ENCODE measurements at regions not wholly inside any gene's neighbourhood (a gene's known extent, or its start where the extent isn't known, plus 50 kb on each side); places are given as distances from the start of the nearest gene placed in this dataset.
A peak's percentile ranks its signal among the peaks of the same experiment; 100 is the strongest.

GRCh38 chr4:188297873-188298272, 158.6 kb downstream of the TRIML1 start:
- H3K23ac ChIP-seq (ENCODE audit: low read depth, low read length) = peak overlapping the region; percentile 52; the same call in 1 of the 2 replicates
- H4K8ac ChIP-seq (ENCODE audit: low read depth in 2 of 2, low read length in 2 of 2) = peak overlapping the region in 1 of 2 experiments; percentile 24; a peak in 1 of 4 replicates
- H4K91ac ChIP-seq (ENCODE audit: insufficient read depth, low read depth, low read length) = no peak overlapping the region
- H3K27ac ChIP-seq (ENCODE audit: insufficient read depth, low read length) = no peak overlapping the region
- ATAC-seq (ENCODE audit: low read depth) (peak; percentile 82), DNase-seq (peak; percentile 85)
- CTCF ChIA-PET = no interaction called here
- no CpG with 5 or more reads among the region's 6 CpGs for WGBS, 2 experiments (ENCODE audit: extremely low coverage in 2 of 2, insufficient read length in 1 of 2)
- H2BK15ac ChIP-seq (ENCODE audit: low read depth, low read length) = no peak overlapping the region
- peak overlapping the region; percentile 5; the same call in 1 of the 2 replicates for H3K4ac ChIP-seq (ENCODE audit: low read depth, low read length)
- POLR2A ChIA-PET (ENCODE audit: unreplicated experiment) = interaction anchor here (0.6 kb wide), 1 partner anchor 95 kb away, joined by 11 read pairs; no protein-coding TSS in a partner anchor
- no peak overlapping the region for H2BK20ac ChIP-seq (ENCODE audit: low read depth, low read length)
- no peak overlapping the region for H3K56ac ChIP-seq (ENCODE audit: extremely low read depth, insufficient read depth, low read length)
- no TSS peak for BruUV-seq (replicated peaks)
- H3K18ac ChIP-seq (ENCODE audit: low read depth, low read length) = no peak overlapping the region
- H3K4me1 ChIP-seq (ENCODE audit: control insufficient read depth, insufficient read depth, low read length) = peaks cover 2% of the 10 kb centered on the region; the same call in 1 of the 2 replicates
- H3K36me3 ChIP-seq (ENCODE audit: control insufficient read depth, insufficient read depth, low read length) = no peaks in the 10 kb centered on the region
- no peak overlapping the region for H3K9ac ChIP-seq (ENCODE audit: low read depth, low read length)
- H2AFZ ChIP-seq (replicated peaks; ENCODE audit: low read length, poor library complexity) = peak overlapping the region; percentile 76
- peak overlapping the region; percentile 41; the same call in 1 of the 2 replicates for H3K4me2 ChIP-seq (ENCODE audit: low read depth, low read length)
- no peak overlapping the region for H3K4me3 ChIP-seq (ENCODE audit: insufficient read depth, low read depth, low read length)
- in situ Hi-C loops (cut with MboI; ENCODE audit: low sequenced_read_pairs) (no loop called here), intact Hi-C loops (cut with micrococcal nuclease) (no loop called here), dilution Hi-C loops (cut with HindIII; ENCODE audit: low sequenced_read_pairs, unreplicated experiment) (no loop called here)
- no peaks in the 10 kb centered on the region for H3K9me3 ChIP-seq (ENCODE audit: control insufficient read depth, insufficient read depth, low read length)
- peaks cover 3% of the 10 kb centered on the region; the same call in 1 of the 2 replicates for H3K9me1 ChIP-seq (ENCODE audit: insufficient read depth, low read length)
- peak overlapping the region; percentile 4; the same call in 1 of the 2 replicates for H3K14ac ChIP-seq (replicated peaks; ENCODE audit: low read depth, low read length)
- H2BK120ac ChIP-seq (ENCODE audit: low read depth, low read length) = peak overlapping the region; percentile 14; the same call in 1 of the 2 replicates
- no peaks in the 10 kb centered on the region for H3K79me1 ChIP-seq (ENCODE audit: low read depth in 1 of 2, low read length in 2 of 2)
- no peak overlapping the region for H2AK5ac ChIP-seq (ENCODE audit: low read depth, low read length)
- H4K5ac ChIP-seq (ENCODE audit: low read depth, low read length) = no peak overlapping the region
- H2AK9ac ChIP-seq (replicated peaks; ENCODE audit: low read depth, low read length, poor library complexity) = no peak overlapping the region
- H4K20me1 ChIP-seq (ENCODE audit: insufficient read depth, low read length) = no peaks in the 10 kb centered on the region
- H3K27me3 ChIP-seq (ENCODE audit: control insufficient read depth, insufficient read depth, low read length) = no peaks in the 10 kb centered on the region
- no peak overlapping the region for H2BK5ac ChIP-seq (ENCODE audit: low read depth, low read length, poor library complexity, severe bottlenecking)
- no peak for TF ChIP-seq CEBPB (IDR thresholded peaks at IDR 0.05; ENCODE audit: low read depth, low read length)
- TF ChIP-seq MXI1 (IDR thresholded peaks at IDR 0.05; ENCODE audit: borderline replicate concordance, low read depth, low read length) = no peak
- peak; percentile 11; the same call in 1 of the 2 replicates for TF ChIP-seq SMC3 (IDR thresholded peaks at IDR 0.05; ENCODE audit: low read depth, low read length)
- no peak for TF ChIP-seq RFX5 (IDR thresholded peaks at IDR 0.05; ENCODE audit: low read depth, low read length)
- TF ChIP-seq BHLHE40 (IDR thresholded peaks at IDR 0.05; ENCODE audit: low read depth, low read length) = no peak
- TF ChIP-seq RCOR1 (IDR thresholded peaks at IDR 0.05; ENCODE audit: insufficient replicate concordance, low read length) = no peak
- peak; percentile 37; the same call in 1 of the 2 replicates for TF ChIP-seq NFE2L2 (IDR thresholded peaks at IDR 0.05; ENCODE audit: low read depth, low read length)
- TF ChIP-seq CHD1 (IDR thresholded peaks at IDR 0.05; ENCODE audit: low read depth, low read length) = no peak
- TF ChIP-seq, protein P1, sequence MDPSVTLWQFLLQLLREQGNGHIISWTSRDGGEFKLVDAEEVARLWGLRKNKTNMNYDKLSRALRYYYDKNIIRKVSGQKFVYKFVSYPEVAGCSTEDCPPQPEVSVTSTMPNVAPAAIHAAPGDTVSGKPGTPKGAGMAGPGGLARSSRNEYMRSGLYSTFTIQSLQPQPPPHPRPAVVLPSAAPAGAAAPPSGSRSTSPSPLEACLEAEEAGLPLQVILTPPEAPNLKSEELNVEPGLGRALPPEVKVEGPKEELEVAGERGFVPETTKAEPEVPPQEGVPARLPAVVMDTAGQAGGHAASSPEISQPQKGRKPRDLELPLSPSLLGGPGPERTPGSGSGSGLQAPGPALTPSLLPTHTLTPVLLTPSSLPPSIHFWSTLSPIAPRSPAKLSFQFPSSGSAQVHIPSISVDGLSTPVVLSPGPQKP (IDR thresholded peaks at IDR 0.05; ENCODE audit: borderline replicate concordance, low read depth, low read length) = no peak
- TF ChIP-seq FOS (IDR thresholded peaks at IDR 0.05; ENCODE audit: low read depth, low read length) = peak; percentile 68
- TF ChIP-seq MAZ (IDR thresholded peaks at IDR 0.05; ENCODE audit: borderline replicate concordance, low read depth, low read length) = no peak
- no peak for TF ChIP-seq USF2 (IDR thresholded peaks at IDR 0.05; ENCODE audit: low read depth, low read length)
- no peak for TF ChIP-seq POLR2A (IDR thresholded peaks at IDR 0.05; ENCODE audit: low read depth, low read length)

Measured in IMR-90 (cell line).